H1 (cell line): ENCODE measurements at regions not wholly inside any gene's neighbourhood (a gene's known extent, or its start where the extent isn't known, plus 50 kb on each side); places are given as distances from the start of the nearest gene placed in this dataset.

Source experiments
- CHD1 ChIP-seq: IDR thresholded peaks from 2 replicates; pipeline ENCODE4 v1.6.1; 2012; ENCODE audit warnings: low read depth, low read length, improper control_type of control experiment
- CTCF ChIP-seq, 3 experiments: IDR thresholded peaks; 1 replicate in 2 of 3; 2 replicates in 1 of 3; pipeline versions ENCODE4 v1.5.1 to v1.6.1; 2011; ENCODE audit warnings: low read length in 3 of 3, mild to moderate bottlenecking in 3 of 3, inconsistent platforms in 2 of 3, low read depth in 1 of 3, moderate library complexity in 1 of 3; ENCODE audit not compliant: insufficient read depth in 1 of 3; ENCODE audit errors: control extremely low read depth in 1 of 3
- SAP30 ChIP-seq: fragments of 300-600 bp; sonication (generic); IDR thresholded peaks from 2 replicates; pipeline ENCODE4 v1.7.1; 2012; ENCODE audit warnings: low read length, moderate library complexity, mild to moderate bottlenecking, inconsistent platforms; ENCODE audit not compliant: insufficient read depth, insufficient replicate concordance
- SRF ChIP-seq: IDR thresholded peaks from 2 replicates; pipeline ENCODE4 v1.6.1; 2011; ENCODE audit warnings: mild to moderate bottlenecking, low read depth, low read length, moderate library complexity
- USF2 ChIP-seq: IDR thresholded peaks from 2 replicates; pipeline ENCODE4 v1.6.1; 2011; ENCODE audit warnings: low read length, improper control_type of control experiment

- no peak for TF ChIP-seq SRF
- TF ChIP-seq CTCF (IDR thresholded peaks at IDR 0.05; ENCODE audit: control extremely low read depth in 1 of 3, insufficient read depth in 1 of 3, low read depth in 1 of 3, low read length in 3 of 3), result no peak
- TF ChIP-seq USF2, result no peak
- TF ChIP-seq SAP30, result no peak
- TF ChIP-seq CHD1, result no peak
Observed at GRCh38 chr7:119283353-119283752, 989.6 kb upstream of the KCND2 start.
